NCI-H146 treated with DMSO at 0.1 percent for 48 hours (cell line): ENCODE measurements at regions not wholly inside any gene's neighbourhood (a gene's known extent, or its start where the extent isn't known, plus 50 kb on each side); places are given as distances from the start of the nearest gene placed in this dataset.
"Not testable (repeated sequence)": the region's sequence is repeated elsewhere in the genome, so short reads cannot be mapped to it uniquely, and the experiment has no call there.

ENCODE experiments used
- DNase-seq: peaks from one replicate; lab custom pipeline; 2025; ENCODE audit not compliant: unreplicated experiment; lab: John Stamatoyannopoulos, UW

GRCh38 chr7:23931633-23932032, 221.6 kb downstream of the STK31 start:
- DNase-seq = peak; percentile 33

DNA sequence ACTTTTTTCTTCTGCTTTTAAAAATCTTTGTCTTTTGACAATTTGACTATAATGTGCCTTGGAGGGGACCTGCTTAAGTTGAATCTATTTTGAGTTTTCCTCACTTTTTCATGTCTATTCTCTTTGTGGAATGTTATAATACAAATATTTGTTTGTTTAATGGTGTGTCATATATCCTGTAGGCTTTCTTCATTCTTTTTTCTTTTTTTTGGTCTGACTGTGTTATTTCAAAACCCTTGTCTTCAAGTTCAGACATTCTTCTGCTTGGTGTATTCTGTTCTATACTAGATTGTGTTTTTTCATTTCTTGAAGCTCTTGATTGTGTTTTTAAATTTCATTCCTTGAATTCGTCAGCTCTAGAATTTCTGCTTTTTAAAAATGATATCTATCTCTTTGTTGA, 228.2 kb downstream of the STK31 start:
- DNase-seq = no peak

- DNase-seq = peak; percentile 67
These were observed 229.0 kb downstream of the STK31 start for GRCh38 chr7:23938937-23939552.

- DNase-seq = not testable (repeated sequence)
These were observed 229.7 kb downstream of the STK31 start for GRCh38 chr7:23939747-23940146.

- DNase-seq = no peak
These were observed 231.5 kb downstream of the STK31 start for GRCh38 chr7:23941551-23941950.

DNA sequence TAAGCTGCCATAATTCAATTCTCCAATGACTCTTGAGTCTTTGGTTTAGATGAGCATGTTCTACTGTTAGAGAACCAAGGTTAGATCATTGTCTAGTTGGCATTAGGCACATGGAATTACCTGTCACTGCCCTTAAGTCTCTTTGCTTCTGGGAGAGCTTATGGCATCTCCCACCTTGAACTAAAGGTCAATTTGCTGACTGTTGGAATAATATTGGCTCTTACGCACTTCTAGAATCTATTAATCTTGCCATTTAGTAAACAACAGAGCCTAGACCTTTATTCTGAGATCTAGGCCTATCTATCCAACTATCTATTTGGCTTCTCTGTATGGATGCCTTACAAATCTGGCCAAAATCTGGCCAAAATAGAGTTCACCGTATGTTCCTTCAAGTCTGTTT, 232.0 kb downstream of the STK31 start:
- no peak for DNase-seq

GRCh38 chr7:23944131-23944530, 234.1 kb downstream of the STK31 start:
- no peak for DNase-seq

- no peak for DNase-seq
These were observed 235.5 kb downstream of the STK31 start for GRCh38 chr7:23945472-23945871.

- DNase-seq = no peak
These were observed 245.1 kb downstream of the STK31 start for GRCh38 chr7:23955145-23955544.

DNA sequence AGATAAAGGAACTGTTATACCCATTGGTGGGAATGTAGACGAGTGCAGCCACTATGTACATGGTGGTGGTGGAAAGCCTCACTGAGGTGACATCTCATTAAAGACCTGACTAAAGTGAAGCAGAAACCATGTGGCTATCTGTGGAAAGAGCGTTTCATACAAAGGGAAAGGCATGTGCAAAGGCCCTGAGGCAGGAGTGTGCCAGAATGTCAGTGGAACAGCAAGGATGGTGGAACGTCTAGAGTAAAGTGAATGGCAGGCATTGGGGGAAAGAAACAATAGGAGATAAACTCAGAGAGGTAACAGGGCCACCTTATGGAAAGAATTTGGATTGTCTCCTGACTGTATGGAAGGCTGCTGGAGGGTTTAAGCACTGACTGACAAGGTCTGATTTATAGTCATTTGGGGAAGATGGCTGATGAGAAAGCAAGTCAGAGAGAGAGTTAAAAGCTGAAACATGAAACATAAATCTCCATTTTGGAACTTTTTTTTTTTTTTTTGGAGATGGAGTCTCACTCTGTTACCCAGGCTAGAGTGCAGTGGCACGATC, 245.7 kb downstream of the STK31 start:
- no peak for DNase-seq

- DNase-seq = no peak
These were observed 247.0 kb downstream of the STK31 start for GRCh38 chr7:23956772-23957576.

GRCh38 chr7:23959821-23960220, 249.8 kb downstream of the STK31 start:
- no peak for DNase-seq

DNA sequence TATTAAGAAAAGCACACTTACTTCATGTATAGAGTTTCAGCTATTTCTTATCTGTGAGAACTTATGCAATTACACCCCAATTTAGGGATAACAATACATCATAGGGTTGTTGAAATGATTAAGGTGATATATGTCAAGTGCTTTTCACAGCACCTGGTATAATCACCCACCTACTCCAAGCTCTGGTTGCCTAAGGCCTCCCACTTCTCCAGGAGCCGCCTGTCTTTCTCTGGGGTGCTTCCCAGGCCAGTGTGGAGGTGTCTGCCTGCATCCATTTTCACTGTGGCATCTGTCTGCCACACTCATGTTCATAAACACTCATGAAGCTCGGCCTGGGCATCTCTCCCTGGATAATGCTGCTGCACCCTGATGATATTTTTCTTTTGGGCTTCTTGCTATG, 250.3 kb downstream of the STK31 start:
- no peak for DNase-seq

DNA sequence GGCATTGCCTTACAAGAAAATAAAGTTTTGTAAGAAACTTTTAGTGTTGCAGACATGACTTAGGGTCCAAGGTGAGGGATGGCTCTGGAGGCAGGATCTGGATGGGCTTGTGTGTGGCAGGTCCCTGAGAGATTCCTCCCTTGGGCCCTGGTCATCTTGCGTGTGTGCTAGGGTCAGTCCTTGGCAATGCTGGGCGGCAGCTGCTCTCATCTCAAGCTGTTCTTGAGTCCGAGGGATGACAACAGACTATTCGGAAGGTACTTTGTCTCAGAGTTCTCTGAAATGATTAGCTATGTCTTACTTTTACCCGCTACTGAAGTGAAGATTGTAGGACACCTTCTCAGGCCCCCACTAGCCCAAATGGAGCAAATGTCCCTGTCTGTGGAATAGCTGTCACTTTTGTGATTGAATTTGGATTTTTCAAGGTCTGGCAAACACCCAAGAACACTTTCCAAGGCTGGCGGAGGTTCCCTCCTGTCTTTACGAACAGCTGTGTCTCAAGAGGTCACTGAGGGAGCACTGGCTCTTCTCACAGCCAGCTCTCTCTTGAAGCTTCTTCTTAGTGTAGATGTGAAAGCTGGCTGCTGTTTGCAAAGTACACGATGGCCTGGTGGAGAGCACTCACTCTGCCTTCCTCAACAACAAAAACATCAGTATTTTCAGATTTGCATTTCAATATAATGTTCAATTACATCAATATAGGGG, 253.6 kb downstream of the STK31 start:
- no peak for DNase-seq

DNA sequence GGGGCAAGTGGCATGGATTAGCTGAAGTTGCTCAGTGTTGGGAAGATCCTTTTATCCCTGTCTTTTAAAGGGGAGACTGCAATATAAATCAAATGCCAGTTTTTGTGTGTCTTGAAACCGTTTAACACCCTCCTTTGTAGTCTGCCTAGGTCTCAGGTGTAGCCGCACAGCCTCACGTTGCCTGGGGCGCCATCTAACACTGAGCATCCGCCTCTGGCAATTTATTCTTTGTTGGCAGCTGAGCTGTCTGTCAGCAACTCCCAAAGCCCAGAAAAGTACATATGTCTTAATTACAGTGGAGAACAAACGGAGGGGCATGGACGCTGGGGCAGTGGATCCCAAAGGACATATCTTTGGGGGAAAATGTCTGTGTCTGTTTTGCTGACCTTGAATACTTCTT, 254.7 kb downstream of the STK31 start:
- DNase-seq = peak; percentile 96

DNA sequence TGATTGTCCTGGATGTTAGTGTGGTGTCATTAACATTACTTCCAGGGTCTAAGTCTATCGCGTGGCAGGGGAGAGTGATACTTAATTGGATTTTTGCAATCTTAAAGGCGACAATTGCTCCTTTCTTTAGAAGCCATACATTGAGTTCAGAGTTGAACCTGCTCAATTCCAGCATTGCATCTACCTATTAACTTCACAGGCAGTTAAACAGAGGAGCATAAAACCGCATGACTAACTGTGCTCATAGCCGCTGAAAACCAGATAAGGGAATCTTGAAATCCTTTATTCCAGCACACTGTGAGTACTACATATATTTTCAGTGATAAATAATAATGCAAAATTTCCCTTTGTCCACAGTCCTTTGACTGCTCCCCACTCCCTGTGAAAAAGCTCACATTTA, 255.3 kb downstream of the STK31 start:
- peak; percentile 26 for DNase-seq

DNA sequence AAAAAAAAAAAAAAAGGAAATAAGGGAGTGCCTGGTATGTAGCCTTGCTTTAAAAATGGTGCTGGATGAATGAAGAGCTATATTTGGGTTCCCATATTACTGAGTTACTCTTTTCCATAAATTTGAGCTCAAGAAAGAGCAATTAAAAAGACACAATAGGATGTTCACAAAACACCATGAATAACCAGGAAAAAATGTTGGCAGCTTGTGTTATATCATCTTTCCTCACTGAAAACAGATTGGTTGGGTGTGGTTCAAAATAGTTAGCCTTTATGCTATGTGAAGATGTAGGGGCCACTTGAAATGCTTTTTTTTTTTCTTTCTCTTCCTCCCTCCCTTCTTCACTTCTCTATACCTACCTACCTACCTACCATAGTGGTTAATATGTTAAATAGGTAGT, 256.9 kb downstream of the STK31 start:
- DNase-seq = peak; percentile 13

DNA sequence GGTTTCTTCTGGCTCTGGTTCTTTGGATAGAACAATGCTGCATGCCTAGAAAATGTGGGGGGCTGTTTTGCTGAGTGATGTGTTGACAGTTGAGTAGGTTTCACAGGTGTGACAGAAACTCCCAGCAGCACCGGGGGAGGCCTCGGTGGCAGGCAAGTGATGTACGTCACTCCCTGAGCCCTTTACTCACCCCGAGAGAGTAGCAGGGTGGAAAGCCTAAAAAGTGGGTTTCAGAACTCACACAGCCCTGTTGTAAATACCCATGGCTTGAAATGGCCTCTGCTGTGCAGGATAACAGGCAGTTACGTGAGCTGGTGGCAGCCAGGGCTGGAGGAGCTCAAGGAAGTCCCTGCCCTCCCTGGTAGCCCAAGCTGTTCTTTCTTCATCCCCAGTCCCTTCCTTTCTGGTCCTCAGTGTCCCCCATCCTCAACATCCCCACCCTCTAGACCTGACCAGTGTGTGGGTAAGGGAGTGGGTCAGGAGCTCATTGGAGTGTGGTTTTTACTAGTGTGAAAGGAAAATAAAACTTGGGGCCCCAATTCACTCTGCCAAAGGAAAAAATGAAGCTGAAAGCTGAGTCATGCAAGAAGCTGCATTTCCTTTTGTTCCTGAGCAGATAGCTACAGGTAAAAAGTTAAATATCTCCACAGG, 258.1 kb downstream of the STK31 start:
- no peak for DNase-seq

DNA sequence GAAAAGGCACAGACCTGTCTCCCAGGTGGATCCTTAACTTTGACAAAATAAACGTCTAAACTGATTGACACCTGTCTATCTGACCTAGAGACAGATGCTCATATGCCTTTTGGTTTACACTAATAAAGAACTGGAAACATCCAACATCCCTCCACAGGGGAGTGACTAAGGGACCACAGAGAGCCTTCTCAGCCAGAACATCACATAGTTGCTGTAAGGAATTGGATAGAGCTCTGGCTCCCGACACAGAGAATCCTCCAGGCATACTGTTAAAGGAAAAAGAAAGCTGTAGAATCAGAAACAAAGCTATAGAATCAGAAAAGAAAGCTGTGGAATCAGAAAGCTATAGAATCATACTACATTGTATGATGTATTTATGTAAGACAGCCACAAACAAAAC, 258.8 kb downstream of the STK31 start:
- DNase-seq = no peak

GRCh38 chr7:23969443-23969842, 259.4 kb downstream of the STK31 start:
- no peak for DNase-seq

GRCh38 chr7:23970193-23970592, 260.2 kb downstream of the STK31 start:
- no peak for DNase-seq
